Skeletal muscle satellite cell (primary cell): ENCODE measurements at regions not wholly inside any gene's neighbourhood (a gene's known extent, or its start where the extent isn't known, plus 50 kb on each side); places are given as distances from the start of the nearest gene placed in this dataset.

Experiments
- H3K27me3 ChIP-seq: 2 replicates; pipeline ENCODE4 v1.7.0; 2013; ENCODE audit warnings: low read length; ENCODE audit not compliant: control insufficient read depth, insufficient read depth
- H3K36me3 ChIP-seq: 2 replicates; pipeline ENCODE4 v1.7.0; 2013; ENCODE audit warnings: mild to moderate bottlenecking, control low read depth, low read length; ENCODE audit not compliant: insufficient read depth
- H3K4me1 ChIP-seq: 2 replicates; pipeline ENCODE4 v1.7.0; 2013; ENCODE audit warnings: low read length; ENCODE audit not compliant: control insufficient read depth, insufficient read depth
- H3K4me2 ChIP-seq: 2 replicates; pipeline ENCODE4 v1.7.0; 2013; ENCODE audit warnings: mild to moderate bottlenecking, low read length
- H3K4me3 ChIP-seq: 2 replicates; pipeline ENCODE4 v1.7.0; 2013; ENCODE audit warnings: low read length
- H3K9ac ChIP-seq: 2 replicates; pipeline ENCODE4 v1.7.0; 2013; ENCODE audit warnings: mild to moderate bottlenecking, low read depth, low read length, moderate library complexity
- H3K9me3 ChIP-seq: replicated peaks from 2 replicates; pipeline ENCODE4 v1.7.0; 2013; ENCODE audit warnings: mild to moderate bottlenecking, control low read depth, low read length

GRCh38 chr2:187129868-187130267 lies 280.9 kb upstream of the ZSWIM2 start:
- Histone ChIP-seq H3K9ac (no peak overlapping the region), H3K36me3 (no peaks in the 10 kb centered on the region), H3K4me1 (no peaks in the 10 kb centered on the region), H3K4me2 (no peak overlapping the region), H3K27me3 (no peaks in the 10 kb centered on the region), H3K9me3 (no peaks in the 10 kb centered on the region), H3K4me3 (no peak overlapping the region)

- Histone ChIP-seq H3K9me3 (no peaks in the 10 kb centered on the region), H3K4me1 (no peaks in the 10 kb centered on the region), H3K36me3 (no peaks in the 10 kb centered on the region), H3K9ac (no peak overlapping the region), H3K4me3 (no peak overlapping the region), H3K4me2 (no peak overlapping the region), H3K27me3 (no peaks in the 10 kb centered on the region)
These were observed 280.3 kb upstream of the ZSWIM2 start for GRCh38 chr2:187129306-187129705.

- H3K4me2 ChIP-seq, result no peak overlapping the region
- H3K9ac ChIP-seq, result no peak overlapping the region
- H3K27me3 ChIP-seq, result no peaks in the 10 kb centered on the region
- no peaks in the 10 kb centered on the region for H3K9me3 ChIP-seq
- H3K36me3 ChIP-seq, result no peaks in the 10 kb centered on the region
- H3K4me3 ChIP-seq, result no peak overlapping the region
- no peaks in the 10 kb centered on the region for H3K4me1 ChIP-seq
These were observed 277.5 kb upstream of the ZSWIM2 start for GRCh38 chr2:187126247-187127005.

DNA sequence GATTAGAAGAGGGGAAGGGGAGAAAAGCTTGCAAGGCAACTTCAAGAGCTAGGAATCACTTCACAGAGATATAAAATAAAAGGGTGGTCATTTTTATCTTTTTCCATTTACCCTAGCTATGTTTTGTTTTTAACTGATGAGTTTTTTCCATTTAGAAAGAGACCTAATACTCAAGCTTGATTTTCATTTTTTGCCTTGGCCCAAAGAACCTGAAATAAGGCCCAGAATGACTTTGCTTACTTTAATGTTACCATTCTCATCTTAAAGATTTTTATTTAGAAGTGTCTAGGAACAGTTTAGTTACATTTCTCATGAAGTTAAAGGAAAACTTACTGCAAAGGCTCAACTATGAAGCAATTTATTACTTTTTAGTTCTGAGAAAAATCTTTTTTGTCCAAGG lies 276.3 kb upstream of the ZSWIM2 start:
- Histone ChIP-seq H3K9ac (no peak overlapping the region), H3K9me3 (no peaks in the 10 kb centered on the region), H3K4me1 (no peaks in the 10 kb centered on the region), H3K4me3 (no peak overlapping the region), H3K4me2 (no peak overlapping the region), H3K36me3 (no peaks in the 10 kb centered on the region), H3K27me3 (no peaks in the 10 kb centered on the region)

GRCh38 chr2:187124529-187124928 lies 275.6 kb upstream of the ZSWIM2 start:
- Histone ChIP-seq H3K9me3 (no peaks in the 10 kb centered on the region), H3K4me3 (no peak overlapping the region), H3K4me2 (no peak overlapping the region), H3K4me1 (no peaks in the 10 kb centered on the region), H3K27me3 (no peaks in the 10 kb centered on the region), H3K9ac (no peak overlapping the region), H3K36me3 (no peaks in the 10 kb centered on the region)

DNA sequence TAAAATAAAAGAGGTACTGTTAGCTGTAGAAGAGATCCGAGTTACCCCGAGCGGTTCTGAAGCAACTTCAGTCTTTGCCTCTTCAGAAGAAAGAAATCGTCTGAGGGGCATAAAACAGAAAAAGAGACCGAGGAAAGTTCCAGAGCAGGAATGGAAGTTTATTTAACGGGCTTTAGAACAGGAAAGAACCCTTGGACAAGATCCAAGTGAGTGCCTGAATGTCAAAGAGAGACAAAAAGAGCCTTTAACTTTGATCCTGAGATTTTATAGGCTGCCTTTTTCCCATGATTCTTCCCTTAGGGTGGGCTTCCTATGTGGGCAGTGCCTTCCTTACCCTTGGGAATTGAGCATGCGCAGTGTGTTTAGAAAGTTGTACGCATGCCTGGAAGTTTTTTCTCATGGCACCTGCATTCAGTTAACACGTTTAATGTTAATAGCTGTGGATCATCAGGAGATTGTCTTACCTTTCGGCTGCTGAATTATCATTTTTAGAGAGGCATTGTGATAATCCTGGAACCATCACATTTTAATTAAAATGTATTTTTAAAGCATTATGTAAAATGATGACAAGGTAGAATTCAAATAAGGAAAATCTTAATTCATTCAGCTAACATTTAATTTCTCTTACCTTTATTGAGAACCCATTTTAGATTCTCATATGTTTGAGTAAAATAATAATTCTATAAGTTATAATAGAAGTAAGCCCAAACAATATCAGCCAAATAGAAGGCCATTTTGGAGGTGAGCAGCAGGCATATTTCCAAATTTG lies 269.5 kb upstream of the ZSWIM2 start:
- no peak overlapping the region for H3K4me2 ChIP-seq
- H3K27me3 ChIP-seq, result no peaks in the 10 kb centered on the region
- H3K4me1 ChIP-seq, result no peaks in the 10 kb centered on the region
- no peaks in the 10 kb centered on the region for H3K9me3 ChIP-seq
- no peak overlapping the region for H3K4me3 ChIP-seq
- H3K9ac ChIP-seq, result no peak overlapping the region
- no peaks in the 10 kb centered on the region for H3K36me3 ChIP-seq

- no peak overlapping the region for H3K4me2 ChIP-seq
- no peaks in the 10 kb centered on the region for H3K27me3 ChIP-seq
- no peaks in the 10 kb centered on the region for H3K36me3 ChIP-seq
- no peak overlapping the region for H3K4me3 ChIP-seq
- H3K4me1 ChIP-seq, result no peaks in the 10 kb centered on the region
- no peaks in the 10 kb centered on the region for H3K9me3 ChIP-seq
- H3K9ac ChIP-seq, result no peak overlapping the region
These were observed 268.5 kb upstream of the ZSWIM2 start for GRCh38 chr2:187117483-187117882.

GRCh38 chr2:187115627-187116026 lies 266.7 kb upstream of the ZSWIM2 start:
- H3K9ac ChIP-seq, result no peak overlapping the region
- no peaks in the 10 kb centered on the region for H3K9me3 ChIP-seq
- no peaks in the 10 kb centered on the region for H3K4me1 ChIP-seq
- no peaks in the 10 kb centered on the region for H3K36me3 ChIP-seq
- H3K4me2 ChIP-seq, result no peak overlapping the region
- H3K27me3 ChIP-seq, result no peaks in the 10 kb centered on the region
- no peak overlapping the region for H3K4me3 ChIP-seq

DNA sequence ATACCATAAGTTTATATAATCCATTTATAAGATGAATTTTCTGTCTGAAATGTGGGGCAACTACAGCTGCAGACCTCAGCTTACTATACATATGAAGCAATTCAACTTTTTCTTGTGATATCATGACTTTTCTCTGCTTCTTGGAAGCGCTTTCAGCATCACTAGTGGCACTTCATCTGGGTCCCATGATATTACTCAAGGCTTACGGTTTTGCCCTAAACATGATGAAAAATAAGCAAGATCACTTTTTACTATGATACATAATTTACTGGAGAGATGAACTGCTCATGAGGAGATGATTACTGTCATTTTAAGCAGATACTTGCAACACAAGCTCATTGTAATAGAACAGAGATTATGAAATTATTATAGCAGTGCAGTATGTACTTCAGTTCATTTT lies 258.0 kb upstream of the ZSWIM2 start:
- Histone ChIP-seq H3K4me3 (no peak overlapping the region), H3K4me2 (no peak overlapping the region), H3K27me3 (no peaks in the 10 kb centered on the region), H3K9ac (no peak overlapping the region), H3K9me3 (no peaks in the 10 kb centered on the region), H3K36me3 (no peaks in the 10 kb centered on the region), H3K4me1 (no peaks in the 10 kb centered on the region)

DNA sequence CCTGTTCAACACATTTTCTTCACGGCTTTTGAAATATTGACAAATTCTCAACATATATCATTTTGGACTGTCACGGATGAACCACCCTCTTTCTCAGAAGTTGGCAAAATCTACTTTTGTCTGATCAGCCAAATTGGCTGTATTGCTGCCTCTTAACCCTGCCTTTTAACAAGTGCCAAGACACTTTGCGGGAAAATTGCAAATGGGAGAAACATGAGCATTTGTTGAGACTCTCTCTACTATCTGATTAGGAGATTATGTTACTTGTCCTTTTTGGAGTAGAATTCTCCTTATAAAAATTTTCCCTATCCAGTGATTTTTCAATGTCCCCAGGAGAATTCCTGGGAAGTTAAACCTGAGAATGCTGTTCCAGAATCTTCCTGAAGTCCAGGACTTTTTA lies 256.2 kb upstream of the ZSWIM2 start:
- no peak overlapping the region for H3K4me3 ChIP-seq
- no peaks in the 10 kb centered on the region for H3K27me3 ChIP-seq
- no peak overlapping the region for H3K4me2 ChIP-seq

DNA sequence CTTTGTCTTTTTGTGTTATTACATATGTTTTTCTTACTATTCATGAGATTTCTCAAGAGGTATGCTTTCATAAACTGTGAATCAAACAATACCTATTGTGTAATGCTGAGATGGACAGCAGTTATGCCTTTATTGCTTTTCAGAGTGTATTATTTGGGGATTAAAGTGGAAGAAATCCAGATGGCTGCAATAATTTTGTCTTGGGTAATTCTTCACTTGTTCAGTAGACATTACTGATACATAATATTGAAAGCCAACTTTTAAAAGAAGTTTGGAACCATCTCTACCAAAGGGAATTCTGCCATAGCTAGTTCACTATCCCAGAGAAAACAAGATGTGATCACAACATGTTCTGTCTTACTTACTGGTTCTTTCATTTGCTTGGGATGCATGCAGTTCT lies 253.4 kb upstream of the ZSWIM2 start:
- H3K4me3 ChIP-seq, result no peak overlapping the region
- no peak overlapping the region for H3K9ac ChIP-seq
- no peaks in the 10 kb centered on the region for H3K9me3 ChIP-seq
- H3K27me3 ChIP-seq, result no peaks in the 10 kb centered on the region
- no peak overlapping the region for H3K4me2 ChIP-seq
- H3K36me3 ChIP-seq, result no peaks in the 10 kb centered on the region
- no peaks in the 10 kb centered on the region for H3K4me1 ChIP-seq

More for the DNA sequence above, 256.2 kb upstream of the ZSWIM2 start:
- Histone ChIP-seq H3K4me1 (no peaks in the 10 kb centered on the region), H3K9ac (no peak overlapping the region), H3K36me3 (no peaks in the 10 kb centered on the region), H3K9me3 (no peaks in the 10 kb centered on the region)

- Histone ChIP-seq H3K9me3 (no peaks in the 10 kb centered on the region), H3K27me3 (no peaks in the 10 kb centered on the region), H3K9ac (no peak overlapping the region), H3K4me1 (peaks cover 8% of the 10 kb centered on the region), H3K36me3 (no peaks in the 10 kb centered on the region), H3K4me2 (no peak overlapping the region), H3K4me3 (no peak overlapping the region)
These were observed 249.2 kb upstream of the ZSWIM2 start for GRCh38 chr2:187098154-187098553.
